Fibroblast of upper back skin (primary cell): ENCODE measurements at regions not wholly inside any gene's neighbourhood (a gene's known extent, or its start where the extent isn't known, plus 50 kb on each side); places are given as distances from the start of the nearest gene placed in this dataset.

ENCODE experiments used
- DNase-seq: peaks from one replicate; pipeline ENCODE4 v3.0.0-alpha.2; 2013

GRCh38 chr16:54568906-54569807, 282.6 kb upstream of the IRX3 start:
- peak; percentile 32 for DNase-seq

- no peak for DNase-seq
These were observed 278.3 kb upstream of the IRX3 start for GRCh38 chr16:54564841-54565240.

- no peak for DNase-seq
These were observed 268.0 kb upstream of the IRX3 start for GRCh38 chr16:54554581-54554980.

- no peak for DNase-seq
These were observed 261.7 kb upstream of the IRX3 start for GRCh38 chr16:54548281-54548680.

GRCh38 chr16:54547052-54547451, 260.5 kb upstream of the IRX3 start:
- no peak for DNase-seq

- DNase-seq: no peak
These were observed 259.9 kb upstream of the IRX3 start for GRCh38 chr16:54546521-54546920.

GRCh38 chr16:54545854-54546511, 259.4 kb upstream of the IRX3 start:
- no peak for DNase-seq

GRCh38 chr16:54544553-54545180, 258.1 kb upstream of the IRX3 start:
- DNase-seq: no peak

- DNase-seq: no peak
These were observed 256.4 kb upstream of the IRX3 start for GRCh38 chr16:54542805-54543505.

GRCh38 chr16:54540525-54541180, 254.1 kb upstream of the IRX3 start:
- DNase-seq: no peak

GRCh38 chr16:54538276-54538675, 251.7 kb upstream of the IRX3 start:
- DNase-seq: peak; percentile 34

GRCh38 chr16:54533856-54534490, 247.4 kb upstream of the IRX3 start:
- DNase-seq: no peak

- no peak for DNase-seq
These were observed 240.3 kb upstream of the IRX3 start for GRCh38 chr16:54526916-54527315.

- no peak for DNase-seq
These were observed 239.5 kb upstream of the IRX3 start for GRCh38 chr16:54526087-54526486.

- no peak for DNase-seq
These were observed 238.5 kb upstream of the IRX3 start for GRCh38 chr16:54525104-54525503.

- no peak for DNase-seq
These were observed 236.0 kb upstream of the IRX3 start for GRCh38 chr16:54522584-54522983.

- no peak for DNase-seq
These were observed 234.7 kb upstream of the IRX3 start for GRCh38 chr16:54521327-54521726.

- no peak for DNase-seq
These were observed 232.6 kb upstream of the IRX3 start for GRCh38 chr16:54519161-54519695.

GRCh38 chr16:54517181-54517580, 230.6 kb upstream of the IRX3 start:
- no peak for DNase-seq

- DNase-seq: no peak
These were observed 225.9 kb upstream of the IRX3 start for GRCh38 chr16:54512467-54512995.

GRCh38 chr16:54511222-54511731, 224.7 kb upstream of the IRX3 start:
- peak; percentile 93 for DNase-seq
